NCI-H1417 treated with DMSO at 0.1 percent for 48 hours (cell line): ENCODE measurements at regions not wholly inside any gene's neighbourhood (a gene's known extent, or its start where the extent isn't known, plus 50 kb on each side); places are given as distances from the start of the nearest gene placed in this dataset.
"Not testable (repeated sequence)": the region's sequence is repeated elsewhere in the genome, so short reads cannot be mapped to it uniquely, and the experiment has no call there.

Experiments
- DNase-seq: peaks from one replicate; lab custom pipeline; 2025; lab: John Stamatoyannopoulos, UW

GRCh38 chr3:177457204-177457603 is 259.9 kb upstream of the TBL1XR1 start:
- not testable (repeated sequence) for DNase-seq

GRCh38 chr3:177459401-177459800 is 262.1 kb upstream of the TBL1XR1 start:
- DNase-seq = no peak

GRCh38 chr3:177460047-177460446 is 262.8 kb upstream of the TBL1XR1 start:
- DNase-seq = no peak

GRCh38 chr3:177461765-177462164 is 264.5 kb upstream of the TBL1XR1 start:
- DNase-seq = no peak

GRCh38 chr3:177463341-177463740 is 266.1 kb upstream of the TBL1XR1 start:
- DNase-seq = not testable (repeated sequence)

GRCh38 chr3:177463863-177464262 is 266.6 kb upstream of the TBL1XR1 start:
- DNase-seq = no peak

GRCh38 chr3:177464392-177465256 is 267.3 kb upstream of the TBL1XR1 start:
- no peak for DNase-seq

- no peak for DNase-seq
Measured at GRCh38 chr3:177465257-177465642, 268.0 kb upstream of the TBL1XR1 start.

- no peak for DNase-seq
Measured at GRCh38 chr3:177466074-177466473, 268.8 kb upstream of the TBL1XR1 start.

- not testable (repeated sequence) for DNase-seq
Measured at GRCh38 chr3:177466622-177467021, 269.3 kb upstream of the TBL1XR1 start.

- DNase-seq = no peak
Measured at GRCh38 chr3:177467247-177467985, 270.1 kb upstream of the TBL1XR1 start.

- DNase-seq = no peak
Measured at GRCh38 chr3:177468331-177468730, 271.0 kb upstream of the TBL1XR1 start.

GRCh38 chr3:177468816-177469215 is 271.5 kb upstream of the TBL1XR1 start:
- no peak for DNase-seq

- DNase-seq = no peak
Measured at GRCh38 chr3:177469216-177469615, 271.9 kb upstream of the TBL1XR1 start.

GRCh38 chr3:177470197-177470941 is 273.1 kb upstream of the TBL1XR1 start:
- DNase-seq = no peak

GRCh38 chr3:177471733-177472480 is 274.6 kb upstream of the TBL1XR1 start:
- no peak for DNase-seq

- no peak for DNase-seq
Measured at GRCh38 chr3:177473184-177473583, 275.9 kb upstream of the TBL1XR1 start.

GRCh38 chr3:177473903-177474302 is 276.6 kb upstream of the TBL1XR1 start:
- DNase-seq = no peak

GRCh38 chr3:177474652-177475355 is 277.5 kb upstream of the TBL1XR1 start:
- no peak for DNase-seq

- no peak for DNase-seq
Measured at GRCh38 chr3:177475356-177475665, 278.0 kb upstream of the TBL1XR1 start.

GRCh38 chr3:177476495-177476894 is 279.2 kb upstream of the TBL1XR1 start:
- no peak for DNase-seq
